Adrenal gland (tissue), 9 donors: ENCODE measurements at regions not wholly inside any gene's neighbourhood (a gene's known extent, or its start where the extent isn't known, plus 50 kb on each side); places are given as distances from the start of the nearest gene placed in this dataset.

Source experiments
- DNase-seq, 7 donors: peaks; one replicate each; pipeline ENCODE4 v3.0.0-alpha.2; 2019 to 2020
- H3K27ac ChIP-seq, 5 donors: fragments of 200-600 bp; sonication (generic) in 4 of 5; 1 replicate in 3 of 5; 2 replicates in 2 of 5; pipeline versions ENCODE4 v1.5.1 to v1.8.0; 2016 to 2020; ENCODE audit warnings: mild to moderate bottlenecking in 1 of 5
- H3K27me3 ChIP-seq: fragments of 200-600 bp; 2 replicates; pipeline ENCODE4 v1.8.0; 2021
- H3K36me3 ChIP-seq, 2 donors: fragments of 200-600 bp; replicated peaks in 1 of 2; 1 replicate in 1 of 2; 2 replicates in 1 of 2; pipeline versions ENCODE4 v1.5.1 to v1.8.0; 2018 to 2022
- H3K4me1 ChIP-seq, 2 donors: fragments of 200-600 bp; replicated peaks in 1 of 2; 1 replicate in 1 of 2; 2 replicates in 1 of 2; pipeline versions ENCODE4 v1.5.1 to v1.8.0; 2018 to 2021
- H3K4me3 ChIP-seq, 4 donors: fragments of 200-600 bp; sonication (generic) in 3 of 4; one replicate each; pipeline ENCODE4 v1.5.1; 2016 to 2018
- H3K9me3 ChIP-seq, 3 donors: fragments of 200-600 bp; sonication (generic) in 1 of 3; replicated peaks in 1 of 3; 1 replicate in 2 of 3; 2 replicates in 1 of 3; pipeline versions ENCODE4 v1.5.1 to v1.8.0; 2016 to 2021
- POLR2A ChIP-seq, 2 donors: fragments of 450-650 bp; IDR thresholded peaks; one replicate each; pipeline ENCODE4 v1.6.1; 2017; ENCODE audit warnings: antibody characterized with exemption in 2 of 2, mild to moderate bottlenecking in 2 of 2, moderate library complexity in 1 of 2
- whole genome bisulfite sequencing, 4 donors: extraction: QIAGEN DNeasy Blood & Tissue Kit in 2 of 4; methylation state at CpG; one replicate each; pipeline versions ENCODE4 v1.1.5 to v1.1.7; 2013 to 2017; 5-methylcytosine and 5-hydroxymethylcytosine counted together
- intact Hi-C, 2 donors: fragments of 100-400 bp; cut with DNase I; formaldehyde crosslinking; loops; one replicate each; pipeline versions ENCODE4 v1.14.1 to v1.15.0; 2022 to 2023
- TF ChIP-seq, protein P1 (sequence below), 6 experiments: fragments of 450-650 bp in 4 of 6; fragments of 200-600 bp in 2 of 6; sonication (generic) in 1 of 6; IDR thresholded peaks; 1 replicate in 5 of 6; 2 replicates in 1 of 6; pipeline versions ENCODE4 v1.5.1 to v1.8.0; 2016 to 2021; ENCODE audit warnings: antibody characterized with exemption in 6 of 6, mild to moderate bottlenecking in 2 of 6, moderate library complexity in 1 of 6
- donor health status: healthy with polysubstance abuse.
- donor health status: Bipolar disorder and iron deficiency.
- donor health status: DM: yes; HTN: yes; CAD: no.
- donor health status: DM: no; HTN: no; CAD: no.
- donor health status: DM: no; HTN: no; CAD: no.

- no peaks in the 10 kb centered on the region for H3K9me3 ChIP-seq
- TF ChIP-seq POLR2A (IDR thresholded peaks at IDR 0.05): no peak
- TF ChIP-seq, protein P1, sequence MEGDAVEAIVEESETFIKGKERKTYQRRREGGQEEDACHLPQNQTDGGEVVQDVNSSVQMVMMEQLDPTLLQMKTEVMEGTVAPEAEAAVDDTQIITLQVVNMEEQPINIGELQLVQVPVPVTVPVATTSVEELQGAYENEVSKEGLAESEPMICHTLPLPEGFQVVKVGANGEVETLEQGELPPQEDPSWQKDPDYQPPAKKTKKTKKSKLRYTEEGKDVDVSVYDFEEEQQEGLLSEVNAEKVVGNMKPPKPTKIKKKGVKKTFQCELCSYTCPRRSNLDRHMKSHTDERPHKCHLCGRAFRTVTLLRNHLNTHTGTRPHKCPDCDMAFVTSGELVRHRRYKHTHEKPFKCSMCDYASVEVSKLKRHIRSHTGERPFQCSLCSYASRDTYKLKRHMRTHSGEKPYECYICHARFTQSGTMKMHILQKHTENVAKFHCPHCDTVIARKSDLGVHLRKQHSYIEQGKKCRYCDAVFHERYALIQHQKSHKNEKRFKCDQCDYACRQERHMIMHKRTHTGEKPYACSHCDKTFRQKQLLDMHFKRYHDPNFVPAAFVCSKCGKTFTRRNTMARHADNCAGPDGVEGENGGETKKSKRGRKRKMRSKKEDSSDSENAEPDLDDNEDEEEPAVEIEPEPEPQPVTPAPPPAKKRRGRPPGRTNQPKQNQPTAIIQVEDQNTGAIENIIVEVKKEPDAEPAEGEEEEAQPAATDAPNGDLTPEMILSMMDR (IDR thresholded peaks at IDR 0.05): no peak
- DNase-seq: no peak
- peaks cover 3% of the 10 kb centered on the region for H3K27me3 ChIP-seq
- 55 to 62% (median 60%) methylated on average over 4 of the region's 4 CpGs for WGBS, 4 donors
- intact Hi-C loops: loop anchor here in 1 of 2 donors (10.0 kb wide), 1 partner anchor 50 kb away; no protein-coding TSS in a partner anchor
- H3K36me3 ChIP-seq: no peaks in the 10 kb centered on the region
- H3K4me3 ChIP-seq: no peak overlapping the region
- H3K27ac ChIP-seq: no peak overlapping the region
- H3K4me1 ChIP-seq: no peaks in the 10 kb centered on the region
Observed at GRCh38 chr16:13864689-13865088, 55.3 kb upstream of the ERCC4 start.

DNA sequence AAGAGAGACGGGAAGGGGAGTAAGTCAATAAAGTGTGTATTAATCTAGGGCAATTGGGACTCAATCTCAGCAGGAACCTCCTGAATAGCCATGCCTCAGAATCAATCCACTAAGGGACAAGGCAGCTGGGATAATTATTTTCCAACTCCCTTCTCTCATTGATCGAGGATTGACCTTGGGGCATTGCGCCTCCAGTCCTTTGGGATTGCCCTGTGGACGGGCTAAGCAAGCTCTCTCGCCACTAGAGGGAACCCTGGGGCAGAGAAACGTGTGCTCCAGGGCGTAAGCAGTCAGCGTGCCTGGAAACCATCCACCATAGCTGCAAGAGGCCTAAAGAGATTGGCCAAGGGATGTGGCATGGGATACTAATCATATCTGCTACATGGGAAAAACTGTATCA is 53.9 kb upstream of the ERCC4 start:
- peak; percentile 70 to 92 (median 87) for DNase-seq
- intact Hi-C loops: loop anchor here in 1 of 2 donors (10.0 kb wide), 1 partner anchor 49 kb away; no protein-coding TSS in a partner anchor
- no peaks in the 10 kb centered on the region for H3K4me1 ChIP-seq
- no peak overlapping the region for H3K4me3 ChIP-seq
- no peaks in the 10 kb centered on the region for H3K36me3 ChIP-seq
- WGBS, 4 donors: 13 to 18% (median 15%) methylated on average over 8 of the region's 8 CpGs
- no peak overlapping the region for H3K27ac ChIP-seq
- H3K27me3 ChIP-seq: peaks cover 3% of the 10 kb centered on the region
- H3K9me3 ChIP-seq: no peaks in the 10 kb centered on the region
- no peak for TF ChIP-seq POLR2A (IDR thresholded peaks at IDR 0.05)
- TF ChIP-seq, protein P1 (IDR thresholded peaks at IDR 0.05): peak; percentile 53 to 76 (median 68)
